C4-2B (cell line): ENCODE measurements at regions not wholly inside any gene's neighbourhood (a gene's known extent, or its start where the extent isn't known, plus 50 kb on each side); places are given as distances from the start of the nearest gene placed in this dataset.

ENCODE experiments used
- ZFX ChIP-seq: fragments of 450-650 bp; IDR thresholded peaks from 2 replicates; pipeline ENCODE4 v1.6.1; 2017
- TF ChIP-seq, protein P1 (sequence below): fragments of 450-650 bp; conservative IDR thresholded peaks from 2 replicates; pipeline ENCODE4 v1.5.1; 2017; ENCODE audit warnings: mild to moderate bottlenecking

DNA sequence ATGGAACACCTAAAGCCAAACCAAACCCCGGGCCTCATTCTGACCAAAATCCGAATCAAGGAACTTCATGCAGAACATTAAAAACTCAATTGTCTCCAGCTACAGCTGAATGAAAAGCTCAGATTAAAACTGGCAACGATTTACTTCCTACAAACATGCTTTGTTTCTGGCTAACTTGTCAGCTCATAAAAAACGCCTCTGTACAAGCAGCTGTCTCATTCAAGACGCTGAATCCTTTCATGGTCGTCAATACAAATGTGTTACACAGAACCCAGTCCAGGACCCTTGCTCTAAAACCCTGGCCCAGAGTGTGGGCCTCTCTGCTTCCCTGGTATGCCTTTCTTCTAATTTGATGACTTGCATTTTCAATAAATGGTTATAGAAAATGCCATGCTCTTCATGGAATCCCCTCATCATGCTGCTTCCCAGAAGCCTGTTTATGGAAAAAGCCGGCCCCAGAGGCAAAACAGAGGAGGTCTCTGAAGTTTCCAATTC is 183.1 kb downstream of the PHLDA1 start:
- TF ChIP-seq, protein P1, sequence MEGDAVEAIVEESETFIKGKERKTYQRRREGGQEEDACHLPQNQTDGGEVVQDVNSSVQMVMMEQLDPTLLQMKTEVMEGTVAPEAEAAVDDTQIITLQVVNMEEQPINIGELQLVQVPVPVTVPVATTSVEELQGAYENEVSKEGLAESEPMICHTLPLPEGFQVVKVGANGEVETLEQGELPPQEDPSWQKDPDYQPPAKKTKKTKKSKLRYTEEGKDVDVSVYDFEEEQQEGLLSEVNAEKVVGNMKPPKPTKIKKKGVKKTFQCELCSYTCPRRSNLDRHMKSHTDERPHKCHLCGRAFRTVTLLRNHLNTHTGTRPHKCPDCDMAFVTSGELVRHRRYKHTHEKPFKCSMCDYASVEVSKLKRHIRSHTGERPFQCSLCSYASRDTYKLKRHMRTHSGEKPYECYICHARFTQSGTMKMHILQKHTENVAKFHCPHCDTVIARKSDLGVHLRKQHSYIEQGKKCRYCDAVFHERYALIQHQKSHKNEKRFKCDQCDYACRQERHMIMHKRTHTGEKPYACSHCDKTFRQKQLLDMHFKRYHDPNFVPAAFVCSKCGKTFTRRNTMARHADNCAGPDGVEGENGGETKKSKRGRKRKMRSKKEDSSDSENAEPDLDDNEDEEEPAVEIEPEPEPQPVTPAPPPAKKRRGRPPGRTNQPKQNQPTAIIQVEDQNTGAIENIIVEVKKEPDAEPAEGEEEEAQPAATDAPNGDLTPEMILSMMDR = no peak
- TF ChIP-seq ZFX = no peak
